ENCODE measurements at regions not wholly inside any gene's neighbourhood (a gene's known extent, or its start where the extent isn't known, plus 50 kb on each side); places are given as distances from the start of the nearest gene placed in this dataset.

- TF ChIP-seq CEBPZ (IDR thresholded peaks at IDR 0.05; ENCODE audit: borderline replicate concordance, low read depth, low read length) (no peak), MNT (conservative IDR thresholded peaks at IDR 0.05) (peak in 1 of 2 experiments; percentile 65; a peak in 2 of 4 replicates), ZNF76 (CRISPR knock-in tag; IDR thresholded peaks at IDR 0.05; ENCODE audit: borderline replicate concordance) (0 out of 2 replicates have a peak, but pooled peaks have one; percentile 15), ZBTB17 (CRISPR knock-in tag; IDR thresholded peaks at IDR 0.05) (0 out of 2 replicates have a peak, but pooled peaks have one; percentile 58), RREB1 (CRISPR knock-in tag; IDR thresholded peaks at IDR 0.05) (peak; percentile 53; the same call in 1 of the 2 replicates), ETS2 (tag; IDR thresholded peaks at IDR 0.05; ENCODE audit: borderline replicate concordance, poor library complexity, severe bottlenecking) (no peak)
- TF ChIP-seq, protein P1, sequence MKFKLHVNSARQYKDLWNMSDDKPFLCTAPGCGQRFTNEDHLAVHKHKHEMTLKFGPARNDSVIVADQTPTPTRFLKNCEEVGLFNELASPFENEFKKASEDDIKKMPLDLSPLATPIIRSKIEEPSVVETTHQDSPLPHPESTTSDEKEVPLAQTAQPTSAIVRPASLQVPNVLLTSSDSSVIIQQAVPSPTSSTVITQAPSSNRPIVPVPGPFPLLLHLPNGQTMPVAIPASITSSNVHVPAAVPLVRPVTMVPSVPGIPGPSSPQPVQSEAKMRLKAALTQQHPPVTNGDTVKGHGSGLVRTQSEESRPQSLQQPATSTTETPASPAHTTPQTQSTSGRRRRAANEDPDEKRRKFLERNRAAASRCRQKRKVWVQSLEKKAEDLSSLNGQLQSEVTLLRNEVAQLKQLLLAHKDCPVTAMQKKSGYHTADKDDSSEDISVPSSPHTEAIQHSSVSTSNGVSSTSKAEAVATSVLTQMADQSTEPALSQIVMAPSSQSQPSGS (CRISPR knock-in tag; IDR thresholded peaks at IDR 0.05): no peak
- TF ChIP-seq, protein P2, sequence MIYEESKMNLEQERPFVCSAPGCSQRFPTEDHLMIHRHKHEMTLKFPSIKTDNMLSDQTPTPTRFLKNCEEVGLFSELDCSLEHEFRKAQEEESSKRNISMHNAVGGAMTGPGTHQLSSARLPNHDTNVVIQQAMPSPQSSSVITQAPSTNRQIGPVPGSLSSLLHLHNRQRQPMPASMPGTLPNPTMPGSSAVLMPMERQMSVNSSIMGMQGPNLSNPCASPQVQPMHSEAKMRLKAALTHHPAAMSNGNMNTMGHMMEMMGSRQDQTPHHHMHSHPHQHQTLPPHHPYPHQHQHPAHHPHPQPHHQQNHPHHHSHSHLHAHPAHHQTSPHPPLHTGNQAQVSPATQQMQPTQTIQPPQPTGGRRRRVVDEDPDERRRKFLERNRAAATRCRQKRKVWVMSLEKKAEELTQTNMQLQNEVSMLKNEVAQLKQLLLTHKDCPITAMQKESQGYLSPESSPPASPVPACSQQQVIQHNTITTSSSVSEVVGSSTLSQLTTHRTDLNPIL (CRISPR knock-in tag; IDR thresholded peaks at IDR 0.05): peak; percentile 47; the same call in 1 of the 2 replicates
- TF ChIP-seq, protein P3, sequence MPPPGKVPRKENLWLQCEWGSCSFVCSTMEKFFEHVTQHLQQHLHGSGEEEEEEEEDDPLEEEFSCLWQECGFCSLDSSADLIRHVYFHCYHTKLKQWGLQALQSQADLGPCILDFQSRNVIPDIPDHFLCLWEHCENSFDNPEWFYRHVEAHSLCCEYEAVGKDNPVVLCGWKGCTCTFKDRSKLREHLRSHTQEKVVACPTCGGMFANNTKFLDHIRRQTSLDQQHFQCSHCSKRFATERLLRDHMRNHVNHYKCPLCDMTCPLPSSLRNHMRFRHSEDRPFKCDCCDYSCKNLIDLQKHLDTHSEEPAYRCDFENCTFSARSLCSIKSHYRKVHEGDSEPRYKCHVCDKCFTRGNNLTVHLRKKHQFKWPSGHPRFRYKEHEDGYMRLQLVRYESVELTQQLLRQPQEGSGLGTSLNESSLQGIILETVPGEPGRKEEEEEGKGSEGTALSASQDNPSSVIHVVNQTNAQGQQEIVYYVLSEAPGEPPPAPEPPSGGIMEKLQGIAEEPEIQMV (tag; conservative IDR thresholded peaks at IDR 0.05; ENCODE audit: low read depth): peak; percentile 18; the same call in 1 of the 2 replicates
Measured at GRCh38 chr6:44041461-44042260, 85.6 kb downstream of the MRPL14 start (continued).

Data from K562 (cell line).